OCI-LY3 (cell line): ENCODE measurements at regions not wholly inside any gene's neighbourhood (a gene's known extent, or its start where the extent isn't known, plus 50 kb on each side); places are given as distances from the start of the nearest gene placed in this dataset.
"Not testable (repeated sequence)": the region's sequence is repeated elsewhere in the genome, so short reads cannot be mapped to it uniquely, and the experiment has no call there.

Source experiments
- H2AFZ ChIP-seq: fragments of 200-600, 300-600 bp; shearing (Covaris generic); 2 replicates; pipeline ENCODE4 v1.6.0; 2014; ENCODE audit warnings: antibody characterized with exemption, low read depth, low read length
- H3K27ac ChIP-seq: fragments of 200-600, 300-600 bp; sonication (generic); 2 replicates; pipeline ENCODE4 v1.5.1; 2014; ENCODE audit warnings: mild to moderate bottlenecking, low read length, moderate library complexity, mixed read lengths
- H3K27me3 ChIP-seq: fragments of 200-600, 300-600 bp; sonication (generic); 2 replicates; pipeline ENCODE4 v1.6.1; 2014; ENCODE audit warnings: low read depth, low read length, mixed read lengths
- H3K36me3 ChIP-seq: fragments of 200-600, 300-600 bp; sonication (generic); replicated peaks from 2 replicates; pipeline ENCODE3; 2014; ENCODE audit warnings: low read depth, low read length, mixed read lengths
- H3K4me1 ChIP-seq: fragments of 300-600, 200-600 bp; sonication (generic); 2 replicates; pipeline ENCODE4 v1.6.1; 2014; ENCODE audit warnings: low read length, mixed read lengths
- H3K4me2 ChIP-seq: fragments of 200-600, 300-600 bp; sonication (generic); 2 replicates; pipeline ENCODE4 v1.6.1; 2014; ENCODE audit warnings: low read length, mixed read lengths
- H3K4me3 ChIP-seq: fragments of 300-600, 200-600 bp; sonication (generic); 2 replicates; pipeline ENCODE4 v1.5.1; 2014; ENCODE audit warnings: antibody characterized with exemption, mild to moderate bottlenecking, low read length, moderate library complexity
- H3K79me2 ChIP-seq: fragments of 300-600, 200-600 bp; shearing (Covaris generic); 2 replicates; pipeline ENCODE4 v1.6.1; 2014; ENCODE audit warnings: mild to moderate bottlenecking, low read length, mixed read lengths
- H3K9ac ChIP-seq: fragments of 300-600, 200-600 bp; shearing (Covaris generic); 2 replicates; pipeline ENCODE4 v1.6.0; 2014; ENCODE audit warnings: mild to moderate bottlenecking, low read length, moderate library complexity
- H3K9me3 ChIP-seq: fragments of 200-600, 300-600 bp; shearing (Covaris generic); 2 replicates; pipeline ENCODE4 v1.6.1; 2014; ENCODE audit warnings: low read length, mixed read lengths; ENCODE audit not compliant: insufficient read depth
- H4K20me1 ChIP-seq: fragments of 200-600, 300-600 bp; sonication (generic); 2 replicates; pipeline ENCODE4 v1.6.1; 2016; ENCODE audit warnings: low read length, mixed read lengths; ENCODE audit not compliant: insufficient read depth
- EZH2phosphoT487 ChIP-seq: fragments of 200-600 bp; shearing (Covaris generic); IDR thresholded peaks from 2 replicates; pipeline ENCODE4 v1.6.1; 2018; ENCODE audit warnings: antibody characterized with exemption, mixed run types, low read depth
- TF ChIP-seq, protein P1 (sequence below): fragments of 200-600, 300-600 bp; sonication (generic); IDR thresholded peaks from 2 replicates; pipeline ENCODE4 v1.5.1; 2014; ENCODE audit warnings: antibody characterized with exemption, low read length, low read depth

- no peaks in the 10 kb centered on the region for H3K79me2 ChIP-seq
- H3K36me3 ChIP-seq: no peaks in the 10 kb centered on the region
- no peaks in the 10 kb centered on the region for H3K4me1 ChIP-seq
- no peak overlapping the region for H3K4me3 ChIP-seq
- no peaks in the 10 kb centered on the region for H4K20me1 ChIP-seq
- H3K4me2 ChIP-seq: no peak overlapping the region
- no peaks in the 10 kb centered on the region for H3K9me3 ChIP-seq
- no peak for TF ChIP-seq EZH2phosphoT487
- TF ChIP-seq, protein P1, sequence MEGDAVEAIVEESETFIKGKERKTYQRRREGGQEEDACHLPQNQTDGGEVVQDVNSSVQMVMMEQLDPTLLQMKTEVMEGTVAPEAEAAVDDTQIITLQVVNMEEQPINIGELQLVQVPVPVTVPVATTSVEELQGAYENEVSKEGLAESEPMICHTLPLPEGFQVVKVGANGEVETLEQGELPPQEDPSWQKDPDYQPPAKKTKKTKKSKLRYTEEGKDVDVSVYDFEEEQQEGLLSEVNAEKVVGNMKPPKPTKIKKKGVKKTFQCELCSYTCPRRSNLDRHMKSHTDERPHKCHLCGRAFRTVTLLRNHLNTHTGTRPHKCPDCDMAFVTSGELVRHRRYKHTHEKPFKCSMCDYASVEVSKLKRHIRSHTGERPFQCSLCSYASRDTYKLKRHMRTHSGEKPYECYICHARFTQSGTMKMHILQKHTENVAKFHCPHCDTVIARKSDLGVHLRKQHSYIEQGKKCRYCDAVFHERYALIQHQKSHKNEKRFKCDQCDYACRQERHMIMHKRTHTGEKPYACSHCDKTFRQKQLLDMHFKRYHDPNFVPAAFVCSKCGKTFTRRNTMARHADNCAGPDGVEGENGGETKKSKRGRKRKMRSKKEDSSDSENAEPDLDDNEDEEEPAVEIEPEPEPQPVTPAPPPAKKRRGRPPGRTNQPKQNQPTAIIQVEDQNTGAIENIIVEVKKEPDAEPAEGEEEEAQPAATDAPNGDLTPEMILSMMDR: no peak
- H3K27ac ChIP-seq: no peak overlapping the region
- H3K9ac ChIP-seq: no peak overlapping the region
- 0 out of 2 replicates have a peak, but pooled peaks cover 4% of the 10 kb centered on the region for H3K27me3 ChIP-seq
- no peak overlapping the region for H2AFZ ChIP-seq
These were observed 644.4 kb downstream of the TBC1D22A start for GRCh38 chr22:47406896-47407295.

DNA sequence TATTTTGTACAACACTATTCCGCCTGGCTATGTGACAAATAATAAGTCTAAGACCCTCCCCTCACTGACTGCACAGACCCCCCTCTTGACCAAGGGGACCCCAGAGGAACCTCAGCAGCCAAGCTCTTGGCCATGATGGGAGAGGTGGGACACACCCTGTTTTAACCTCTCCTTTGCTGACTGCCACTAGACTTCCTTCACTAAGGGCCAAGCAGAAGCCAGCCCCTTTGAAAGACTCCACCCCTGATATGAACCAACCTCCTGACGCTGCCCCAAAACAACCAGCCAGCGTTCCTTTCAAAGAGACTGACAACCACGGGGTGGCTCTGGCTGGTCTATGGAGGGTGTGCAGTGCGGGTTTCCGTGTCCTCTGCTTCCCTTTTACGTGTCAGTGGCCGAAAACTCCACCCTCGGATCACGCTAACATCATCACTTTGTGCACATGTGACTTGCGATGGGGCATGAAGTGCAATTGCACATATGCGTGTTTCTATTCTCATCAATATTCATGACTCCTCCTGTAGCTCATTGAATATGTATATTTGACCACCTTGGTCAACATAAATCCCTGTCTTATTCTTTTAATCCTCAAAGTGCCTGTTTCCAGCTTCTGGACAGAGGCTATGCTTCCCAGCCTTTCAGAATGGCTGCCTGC is 643.9 kb downstream of the TBC1D22A start:
- H3K4me3 ChIP-seq: no peak overlapping the region
- no peaks in the 10 kb centered on the region for H4K20me1 ChIP-seq
- H3K4me1 ChIP-seq: no peaks in the 10 kb centered on the region
- H3K4me2 ChIP-seq: no peak overlapping the region
- H3K9ac ChIP-seq: no peak overlapping the region
- no peaks in the 10 kb centered on the region for H3K79me2 ChIP-seq
- H3K27me3 ChIP-seq: 0 out of 2 replicates have a peak, but pooled peaks cover 4% of the 10 kb centered on the region
- TF ChIP-seq, protein P1: no peak
- no peak for TF ChIP-seq EZH2phosphoT487
- H3K9me3 ChIP-seq: no peaks in the 10 kb centered on the region
- H3K27ac ChIP-seq: no peak overlapping the region
- H3K36me3 ChIP-seq: no peaks in the 10 kb centered on the region
- H2AFZ ChIP-seq: no peak overlapping the region

DNA sequence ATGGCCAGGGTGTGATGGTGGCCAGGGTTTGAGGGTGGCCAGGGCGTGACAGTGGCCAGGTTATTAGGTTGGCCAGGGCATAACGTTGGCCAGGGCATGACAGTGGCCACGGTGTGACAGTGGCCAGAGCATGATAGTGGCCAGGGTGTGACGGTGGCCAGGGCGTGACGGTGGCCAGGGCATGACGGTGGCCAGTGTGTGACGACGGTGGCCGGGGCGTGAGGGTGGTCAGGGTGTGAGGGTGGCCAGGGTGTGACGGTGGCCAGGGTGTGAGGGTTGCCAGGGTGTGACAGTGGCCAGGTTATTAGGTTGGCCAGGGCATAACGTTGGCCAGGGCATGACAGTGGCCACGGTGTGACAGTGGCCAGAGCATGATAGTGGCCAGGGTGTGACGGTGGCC is 642.8 kb downstream of the TBC1D22A start:
- not testable (repeated sequence) for H3K9ac ChIP-seq, H3K9me3 ChIP-seq

GRCh38 chr22:47402876-47403525 is 640.6 kb downstream of the TBC1D22A start:
- Histone ChIP-seq H3K4me1 (no peaks in the 10 kb centered on the region), H4K20me1 (no peaks in the 10 kb centered on the region), H3K27ac (no peak overlapping the region), H3K4me2 (no peak overlapping the region), H3K27me3 (0 out of 2 replicates have a peak, but pooled peaks cover 4% of the 10 kb centered on the region), H3K9me3 (no peaks in the 10 kb centered on the region), H3K36me3 (no peaks in the 10 kb centered on the region), H3K9ac (no peak overlapping the region), H3K79me2 (no peaks in the 10 kb centered on the region), H2AFZ (no peak overlapping the region), H3K4me3 (no peak overlapping the region)
- TF ChIP-seq EZH2phosphoT487: no peak
- TF ChIP-seq, protein P1: no peak

More for the DNA sequence above, 642.8 kb downstream of the TBC1D22A start:
- H3K4me1 ChIP-seq, H2AFZ ChIP-seq, H3K4me2 ChIP-seq, H3K27me3 ChIP-seq, H4K20me1 ChIP-seq, H3K36me3 ChIP-seq, H3K4me3 ChIP-seq, H3K79me2 ChIP-seq, H3K27ac ChIP-seq: not testable (repeated sequence)
